Kidney epithelial cell (primary cell): ENCODE measurements at regions not wholly inside any gene's neighbourhood (a gene's known extent, or its start where the extent isn't known, plus 50 kb on each side); places are given as distances from the start of the nearest gene placed in this dataset.
"Not testable (repeated sequence)": the region's sequence is repeated elsewhere in the genome, so short reads cannot be mapped to it uniquely, and the experiment has no call there.

Experiments used
- DNase-seq: peaks from one replicate; pipeline ENCODE4 v3.0.0-alpha.2; 2010; ENCODE audit warnings: low read depth
- H3K27me3 ChIP-seq: 2 replicates; pipeline ENCODE4 v1.6.0; 2011; ENCODE audit warnings: low read length; ENCODE audit not compliant: control insufficient read depth, insufficient read depth
- H3K36me3 ChIP-seq: 2 replicates; pipeline ENCODE4 v1.5.1; 2011; ENCODE audit warnings: low read length; ENCODE audit not compliant: control insufficient read depth, insufficient read depth
- H3K4me3 ChIP-seq: 2 replicates; pipeline ENCODE4 v1.5.1; 2011; ENCODE audit warnings: low read depth, mild to moderate bottlenecking, control low read depth, low read length
- CTCF ChIP-seq: IDR thresholded peaks from 2 replicates; pipeline ENCODE4 v1.5.1; 2011; ENCODE audit warnings: mild to moderate bottlenecking, moderate library complexity, low read length, control low read depth, inconsistent platforms; ENCODE audit not compliant: insufficient read depth, poor library complexity, severe bottlenecking

- DNase-seq = no peak
- Histone ChIP-seq H3K27me3 (no peaks in the 10 kb centered on the region), H3K4me3 (no peak overlapping the region), H3K36me3 (no peaks in the 10 kb centered on the region)
- TF ChIP-seq CTCF = no peak
Observed at GRCh38 chr1:195193134-195193533, 1415.1 kb downstream of the KCNT2 start.

- no peak overlapping the region for H3K4me3 ChIP-seq
- H3K36me3 ChIP-seq = no peaks in the 10 kb centered on the region
- no peaks in the 10 kb centered on the region for H3K27me3 ChIP-seq
- no peak for TF ChIP-seq CTCF
- DNase-seq = no peak
Observed at GRCh38 chr1:195188821-195189220, 1419.4 kb downstream of the KCNT2 start.

- TF ChIP-seq CTCF = no peak
- Histone ChIP-seq H3K36me3 (no peaks in the 10 kb centered on the region), H3K27me3 (no peaks in the 10 kb centered on the region), H3K4me3 (no peak overlapping the region)
- DNase-seq = no peak
Observed at GRCh38 chr1:195186544-195186943, 1421.7 kb downstream of the KCNT2 start.

DNA sequence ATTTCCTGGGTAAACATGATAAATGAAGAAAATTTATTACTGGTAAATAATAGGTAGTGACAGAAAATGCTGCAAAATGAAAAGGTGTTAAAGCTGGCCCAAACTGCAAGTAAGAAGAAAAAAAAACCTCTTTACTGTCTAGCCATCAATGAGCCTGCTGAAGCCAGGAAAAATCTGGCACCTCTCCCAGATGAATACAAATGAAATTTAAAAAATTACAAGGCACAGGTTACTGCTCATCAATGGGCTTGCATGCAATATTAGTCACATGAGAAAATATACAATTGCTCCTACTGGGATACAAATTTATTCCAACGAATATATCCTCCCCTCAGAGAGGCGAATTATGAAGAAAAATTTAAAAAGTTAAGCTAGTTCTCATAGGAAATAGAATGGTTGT lies 1422.5 kb downstream of the KCNT2 start:
- H3K4me3 ChIP-seq = no peak overlapping the region
- H3K36me3 ChIP-seq = no peaks in the 10 kb centered on the region
- TF ChIP-seq CTCF = no peak
- DNase-seq = no peak
- no peaks in the 10 kb centered on the region for H3K27me3 ChIP-seq

GRCh38 chr1:195185321-195185720 lies 1422.9 kb downstream of the KCNT2 start:
- H3K27me3 ChIP-seq = no peaks in the 10 kb centered on the region
- TF ChIP-seq CTCF = no peak
- DNase-seq = no peak

DNA sequence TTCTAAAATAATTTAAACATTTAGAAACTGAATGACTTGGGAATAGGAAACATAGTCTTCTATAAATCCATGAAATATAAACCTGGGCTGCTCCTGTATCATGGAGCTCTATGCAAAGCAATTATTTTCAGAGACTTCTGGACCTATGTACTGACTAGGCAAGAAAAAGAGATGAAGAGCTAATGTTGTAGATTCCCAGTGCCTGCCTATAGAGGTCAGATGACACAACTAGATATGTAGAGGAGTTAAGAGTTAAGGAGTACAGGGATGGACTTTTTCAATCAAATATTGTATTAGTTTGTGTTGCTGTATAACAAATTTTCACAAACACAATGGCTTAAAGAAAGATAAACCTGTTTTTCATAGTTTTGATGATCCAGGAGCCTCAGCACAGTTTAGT lies 1434.5 kb downstream of the KCNT2 start:
- Histone ChIP-seq H3K36me3 (no peaks in the 10 kb centered on the region), H3K27me3 (no peaks in the 10 kb centered on the region), H3K4me3 (no peak overlapping the region)
- no peak for DNase-seq
- no peak for TF ChIP-seq CTCF

More at GRCh38 chr1:195185321-195185720, 1422.9 kb downstream of the KCNT2 start:
- H3K4me3 ChIP-seq = no peak overlapping the region
- H3K36me3 ChIP-seq = no peaks in the 10 kb centered on the region

- H3K27me3 ChIP-seq, H3K4me3 ChIP-seq, DNase-seq, H3K36me3 ChIP-seq: not testable (repeated sequence)
Observed at GRCh38 chr1:195159795-195160194, 1448.4 kb downstream of the KCNT2 start.
